ENCODE measurements at regions not wholly inside any gene's neighbourhood (a gene's known extent, or its start where the extent isn't known, plus 50 kb on each side); places are given as distances from the start of the nearest gene placed in this dataset.

DNA sequence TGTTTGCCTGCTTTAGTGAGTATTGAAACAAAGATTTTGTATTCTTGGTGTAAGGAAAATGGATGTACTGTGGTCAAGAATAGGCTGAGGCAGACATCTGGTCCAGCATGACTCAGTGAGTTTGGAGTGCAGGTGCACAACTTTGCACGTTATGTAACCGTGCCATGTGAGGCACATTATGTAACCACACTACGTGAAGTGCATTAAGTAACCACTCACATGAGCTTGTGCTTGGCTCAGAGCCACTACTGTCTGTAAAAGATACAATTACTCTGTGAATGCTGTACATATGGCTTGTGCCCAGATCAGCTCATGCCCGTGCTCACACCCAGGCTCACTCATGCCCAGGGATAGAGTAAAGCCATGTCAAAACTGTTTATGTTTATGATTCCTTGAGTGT is 216.8 kb downstream of the CTH start:
- CTCF ChIA-PET (ENCODE audit: partially characterized antibody), result interaction anchor here (1.1 to 1.7 kb wide), 4 partner anchors 8 to 423 kb away, joined by 3 to 4 read pairs (median 4); no protein-coding TSS in a partner anchor
- TF ChIP-seq KDM1A (IDR thresholded peaks at IDR 0.05; ENCODE audit: borderline replicate concordance, low read length) (no peak), PHF8 (conservative IDR thresholded peaks at IDR 0.05; ENCODE audit: low read depth, low read length) (no peak), SP2 (IDR thresholded peaks at IDR 0.05; ENCODE audit: low read length) (no peak)

More for the DNA sequence above, 216.8 kb downstream of the CTH start:
- Histone ChIP-seq H3K23me2 (ENCODE audit: low read depth, low read length) (no peaks in the 10 kb centered on the region), H3K23ac (ENCODE audit: insufficient read length) (no peak overlapping the region), H3K14ac (ENCODE audit: insufficient read length) (no peak overlapping the region), H3K27me3 (replicated peaks in 1 of 4; ENCODE audit: control insufficient read depth in 3 of 4, extremely low read depth in 1 of 4, insufficient read depth in 3 of 4, low read length in 3 of 4) (no peaks in the 10 kb centered on the region), H2AK5ac (ENCODE audit: low read depth, low read length) (no peak overlapping the region), H4K8ac (ENCODE audit: extremely low read depth, insufficient read depth, low read length) (no peak overlapping the region), H2BK20ac (ENCODE audit: low read length) (no peak overlapping the region), H3K36me3 (ENCODE audit: control insufficient read depth in 2 of 4, insufficient read depth in 4 of 4, low read length in 3 of 4) (no peaks in the 10 kb centered on the region), H3K4me1 (replicated peaks in 1 of 4; ENCODE audit: control insufficient read depth in 3 of 4, insufficient read depth in 4 of 4, low read length in 3 of 4) (no peaks in the 10 kb centered on the region), H2BK120ac (replicated peaks; ENCODE audit: low read depth, low read length) (no peak overlapping the region), H2AFZ (ENCODE audit: low read length) (no peak overlapping the region), H3K27ac (ENCODE audit: low read depth, low read length) (no peak overlapping the region), H3K18ac (ENCODE audit: extremely low read depth, low read length) (no peak overlapping the region), H4K5ac (ENCODE audit: insufficient read length, low read depth, low read length) (no peak overlapping the region), H3K79me1 (ENCODE audit: low read depth, low read length) (no peaks in the 10 kb centered on the region), H2BK12ac (ENCODE audit: low read depth, low read length) (no peak overlapping the region), H3K56ac (replicated peaks; ENCODE audit: insufficient read length, low read depth, low read length) (no peak overlapping the region), H3K4ac (replicated peaks; ENCODE audit: insufficient read length, low read depth, low read length) (no peak overlapping the region), H4K20me1 (replicated peaks in 1 of 2; ENCODE audit: control insufficient read depth in 1 of 2, insufficient read depth in 2 of 2, low read length in 2 of 2) (no peaks in the 10 kb centered on the region), H3K79me2 (ENCODE audit: control insufficient read depth in 1 of 2, insufficient read depth in 2 of 2, low read length in 2 of 2) (no peaks in the 10 kb centered on the region), H3K9ac (replicated peaks in 1 of 4; ENCODE audit: extremely low read depth in 1 of 4, low read depth in 3 of 4, low read length in 3 of 4) (no peak overlapping the region), H2BK15ac (ENCODE audit: low read length) (no peak overlapping the region), H3K4me3 (ENCODE audit: extremely low read depth in 1 of 4, insufficient read depth in 2 of 4, low read depth in 3 of 4, low read length in 4 of 4) (no peak overlapping the region), H3K9me3 (ENCODE audit: insufficient read depth in 2 of 2, low read depth in 1 of 2, low read length in 1 of 2) (no peaks in the 10 kb centered on the region; a peak in 1 of 4 replicates), H4K91ac (replicated peaks; ENCODE audit: insufficient read length, low read length) (no peak overlapping the region), H2BK5ac (ENCODE audit: low read depth, low read length) (no peak overlapping the region), H3K4me2 (ENCODE audit: insufficient read depth in 1 of 2, low read depth in 2 of 2, low read length in 2 of 2) (no peak overlapping the region)
- WGBS, 2 experiments (ENCODE audit: extremely low coverage in 1 of 2, insufficient coverage in 1 of 2, insufficient read length in 1 of 2, insufficient replicate concordance in 2 of 2, low coverage in 1 of 2, low lambda C conversion rate in 2 of 2, missing lambda C conversion rate in 1 of 2), result 83% methylated on average over 4 of the region's 4 CpGs; no CpG with 5 or more reads in 1 of the 2 experiments
- no peak for DNase-seq (ENCODE audit: low read depth in 1 of 2, low spot score in 2 of 2)
- FAIRE-seq, result no peak
- POLR2A ChIA-PET (ENCODE audit: partially characterized antibody), result no interaction called here
